SK-MEL-5 (cell line): ENCODE measurements at regions not wholly inside any gene's neighbourhood (a gene's known extent, or its start where the extent isn't known, plus 50 kb on each side); places are given as distances from the start of the nearest gene placed in this dataset.

Source experiments
- DNase-seq: peaks from one replicate; pipeline ENCODE4 v3.0.0-alpha.2; 2016; ENCODE audit warnings: low read depth, low spot score
- in situ Hi-C: cut with HindIII; loops from 2 replicates; pipeline ENCODE4 v1.10.0; 2016; ENCODE audit warnings: low sequenced_read_pairs, high pct_unique_total_duplicates, low pct_unique_long_range_greater_than_20kb

DNA sequence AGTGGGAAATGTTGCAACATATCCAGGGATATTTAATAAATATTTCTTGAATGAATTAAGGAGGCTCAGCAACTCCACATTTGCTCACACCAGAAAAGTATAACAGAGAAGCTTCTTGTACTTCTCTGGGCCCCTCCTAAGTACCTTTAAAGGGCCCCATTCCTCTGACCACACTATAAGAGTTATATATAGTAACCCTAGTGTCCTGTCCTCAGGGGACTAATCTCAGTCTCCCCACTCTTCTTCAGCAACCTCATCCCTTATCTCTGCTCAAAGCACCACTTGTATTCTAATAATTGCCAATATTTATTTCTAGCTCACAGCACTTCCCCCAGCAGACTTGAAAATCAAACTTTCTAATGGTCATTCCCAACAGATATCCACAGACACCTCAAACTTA lies 237.1 kb downstream of the GXYLT1 start:
- in situ Hi-C loops = no loop called here
- DNase-seq = no peak

DNA sequence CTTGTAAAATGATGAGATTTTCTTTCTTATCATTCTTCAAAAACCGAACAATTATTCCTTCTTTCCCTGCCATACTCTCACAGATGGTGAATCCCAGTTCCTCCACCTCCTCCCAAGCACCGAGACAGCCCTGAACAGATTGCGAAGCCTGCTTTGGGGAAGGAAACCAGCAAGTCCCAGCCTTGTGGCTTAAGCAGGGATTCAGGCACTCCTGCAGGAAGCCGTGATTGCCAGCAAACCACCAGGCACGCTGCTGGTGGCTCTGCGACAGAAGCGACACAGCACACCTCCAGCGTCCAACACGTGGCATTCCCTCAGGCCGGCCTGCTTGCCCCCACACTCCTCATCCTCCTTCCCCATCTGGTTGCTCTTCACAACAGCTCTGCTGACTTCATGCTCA lies 237.7 kb downstream of the GXYLT1 start:
- DNase-seq = no peak
- in situ Hi-C loops = no loop called here

DNA sequence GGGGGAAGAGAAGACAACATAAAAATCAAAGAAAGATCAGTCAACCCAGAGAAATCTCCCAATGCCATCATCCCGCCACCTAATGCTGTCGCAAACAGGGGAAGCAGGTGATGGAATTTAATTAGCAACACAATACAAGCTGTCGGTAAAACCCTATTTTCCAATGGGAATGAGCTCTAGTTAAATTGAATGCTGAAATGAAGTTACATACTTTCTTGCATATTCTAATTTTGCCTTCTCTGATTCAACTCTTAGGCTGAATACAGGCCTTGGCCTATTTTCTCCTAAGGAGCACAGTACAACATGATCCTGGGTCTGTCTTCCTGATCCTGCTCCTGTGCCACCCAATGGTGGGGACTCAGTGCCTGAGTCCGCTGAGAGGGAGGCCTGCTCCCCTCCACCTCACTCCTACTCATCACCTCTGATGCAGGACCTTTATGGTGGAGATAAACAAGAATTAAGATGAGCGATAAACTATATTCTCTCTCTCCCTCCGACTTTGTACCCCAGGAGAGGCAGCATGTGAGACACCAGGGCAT lies 238.8 kb downstream of the GXYLT1 start:
- no peak for DNase-seq
- in situ Hi-C loops = no loop called here

DNA sequence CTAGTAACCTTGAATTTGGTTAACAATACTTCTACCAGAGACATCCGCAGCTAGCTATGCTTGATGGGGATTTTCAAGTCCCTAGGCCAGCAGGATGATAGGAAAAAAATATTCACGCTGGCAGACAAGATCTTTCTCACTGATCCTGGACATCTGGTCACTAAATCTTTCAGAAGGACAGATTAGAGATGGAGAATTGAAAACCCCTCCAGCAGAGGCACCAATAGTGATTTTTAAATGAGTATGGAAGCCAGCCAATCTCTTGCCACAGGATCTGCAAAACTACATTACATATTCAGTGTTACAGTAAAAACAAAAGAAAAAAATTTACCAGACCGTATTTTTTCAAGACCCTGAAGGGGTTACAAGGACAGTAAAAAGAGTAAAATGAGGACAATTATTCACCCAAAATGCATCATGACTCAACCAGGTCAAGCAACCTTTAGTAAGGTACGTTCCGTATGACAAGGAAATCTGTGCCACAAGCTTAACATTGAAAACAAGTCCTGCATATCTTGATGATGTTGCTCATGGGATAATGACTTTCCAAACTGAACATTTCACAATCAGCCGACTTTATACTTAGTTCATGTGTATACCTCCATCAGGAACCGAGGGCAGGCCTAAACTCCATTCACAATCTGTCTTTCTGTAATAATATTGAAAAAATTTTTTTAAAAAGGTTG lies 239.5 kb downstream of the GXYLT1 start:
- in situ Hi-C loops = no loop called here
- no peak for DNase-seq

DNA sequence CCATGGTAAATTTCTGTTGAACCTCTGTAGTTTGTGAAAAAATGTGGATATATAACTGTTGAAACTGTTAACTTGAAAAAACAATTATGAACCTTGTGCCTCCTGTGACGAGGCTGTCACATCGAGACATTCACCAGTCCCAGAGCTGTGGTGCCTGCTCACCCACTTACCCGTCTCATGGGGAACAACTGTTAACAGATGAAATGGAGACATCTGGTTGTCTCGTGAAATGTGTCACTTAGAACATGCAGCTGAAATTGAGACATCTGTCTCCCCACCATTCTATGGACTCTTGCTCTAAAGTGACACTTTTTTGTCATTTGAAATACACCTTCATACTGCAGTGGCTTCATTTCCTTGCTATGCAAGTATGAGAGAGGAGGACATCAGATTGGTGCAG lies 240.6 kb downstream of the GXYLT1 start:
- DNase-seq = no peak
- in situ Hi-C loops = no loop called here

DNA sequence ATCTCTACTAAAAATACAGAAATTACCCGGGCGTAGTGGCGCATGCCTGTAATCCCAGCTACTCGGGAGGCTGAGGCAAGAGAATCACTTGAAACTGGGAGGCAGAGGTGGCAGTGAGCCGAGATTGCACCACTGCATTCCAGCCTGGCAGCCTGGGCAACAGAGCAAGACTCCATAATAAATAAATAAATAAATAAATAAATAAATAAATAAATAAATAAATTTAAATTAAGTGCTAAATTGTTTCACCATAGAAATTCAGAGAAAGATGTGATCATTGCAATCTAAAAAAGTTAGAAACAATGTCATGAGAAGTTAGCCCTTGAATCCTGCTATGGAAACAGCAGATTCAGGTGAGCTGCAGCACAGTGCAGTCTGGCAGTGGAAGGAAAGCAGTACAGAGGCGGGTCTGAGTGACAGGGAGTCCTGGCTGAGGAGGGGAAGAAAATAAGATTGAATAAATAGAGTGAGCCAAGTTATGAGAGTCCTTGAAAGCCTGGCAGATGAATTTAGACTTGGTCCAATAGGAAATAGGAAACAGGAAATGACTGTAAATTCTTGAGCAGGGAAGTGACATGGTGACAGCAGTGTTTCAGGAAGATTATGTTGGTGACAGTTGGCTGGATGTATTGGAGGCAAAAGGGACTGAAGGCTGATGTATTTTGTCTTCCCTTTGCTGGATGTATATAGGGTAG lies 241.5 kb downstream of the GXYLT1 start:
- in situ Hi-C loops = no loop called here
- no peak for DNase-seq

DNA sequence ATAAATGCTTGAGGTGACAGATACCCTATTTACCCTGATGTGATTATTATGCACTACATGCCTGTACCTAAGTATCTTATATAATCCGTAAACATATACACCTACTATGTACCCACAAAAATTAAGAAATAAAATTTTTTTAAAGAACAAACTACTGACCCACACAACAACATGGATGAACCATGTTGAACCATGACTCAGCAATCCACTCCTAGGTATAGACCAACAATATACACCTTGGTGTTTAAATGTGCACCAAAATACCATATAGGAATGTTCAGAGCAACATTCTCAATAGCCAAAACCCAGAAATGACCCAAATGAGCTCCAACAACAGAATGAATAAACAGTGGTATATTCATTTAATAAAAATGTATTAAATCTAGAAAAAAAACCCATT lies 245.1 kb downstream of the GXYLT1 start:
- in situ Hi-C loops = no loop called here
- DNase-seq = no peak

DNA sequence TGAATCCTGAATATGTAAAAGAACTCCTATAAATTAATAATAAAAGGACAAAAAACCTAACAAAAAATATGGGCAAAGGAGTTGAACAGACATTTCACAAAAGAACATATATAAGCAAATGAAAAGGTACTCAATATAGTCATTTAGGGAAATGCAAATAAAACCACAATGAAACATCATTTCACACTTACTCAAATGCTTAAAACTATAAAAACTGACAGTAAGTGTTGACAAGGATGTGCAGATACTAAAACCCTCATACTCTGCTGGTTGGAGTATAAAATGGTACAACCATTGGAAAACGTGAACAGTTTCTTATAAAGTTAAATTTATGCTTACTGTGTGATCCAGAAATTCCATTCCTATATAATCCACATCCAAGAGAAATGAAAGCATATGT lies 247.1 kb downstream of the GXYLT1 start:
- no peak for DNase-seq
- in situ Hi-C loops = no loop called here

DNA sequence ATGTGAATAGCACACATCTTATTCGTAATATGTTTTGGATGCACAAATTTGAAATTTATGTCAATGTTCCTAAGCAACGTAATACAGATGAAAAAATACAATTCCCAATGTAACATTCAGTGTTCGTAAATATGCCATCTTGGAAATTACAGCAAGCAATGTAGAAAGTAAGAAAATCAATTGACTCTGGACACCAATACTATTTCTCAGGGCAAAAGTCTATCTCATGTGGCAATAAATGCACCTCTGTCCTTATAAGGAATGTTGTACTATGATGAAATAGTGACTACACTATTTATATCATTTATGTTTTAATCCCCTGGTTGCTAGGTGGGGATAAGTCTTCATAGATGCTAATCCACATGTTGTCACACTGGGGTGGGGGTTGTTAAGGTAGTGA lies 251.2 kb downstream of the GXYLT1 start:
- in situ Hi-C loops = no loop called here

DNA sequence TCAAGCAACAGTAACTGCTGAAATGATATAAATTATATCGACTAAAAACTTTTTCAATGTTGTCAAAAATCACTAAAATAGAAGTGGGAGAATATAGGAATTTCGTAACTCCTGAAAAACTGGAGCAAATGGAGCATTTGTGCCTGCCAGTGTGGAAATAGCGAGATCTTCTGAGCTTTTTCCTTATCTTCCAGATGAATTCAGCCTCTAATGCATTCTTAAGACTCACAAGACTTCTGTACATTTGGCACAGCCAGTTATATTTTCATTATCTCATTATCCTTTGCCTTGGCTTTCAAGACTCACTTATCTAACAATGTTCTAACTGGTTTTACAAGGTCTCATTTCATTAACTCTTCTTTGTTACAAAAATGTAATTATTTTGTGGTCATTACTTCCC lies 252.4 kb downstream of the GXYLT1 start:
- no peak for DNase-seq
- in situ Hi-C loops = no loop called here

More for the DNA sequence above, 251.2 kb downstream of the GXYLT1 start:
- no peak for DNase-seq

DNA sequence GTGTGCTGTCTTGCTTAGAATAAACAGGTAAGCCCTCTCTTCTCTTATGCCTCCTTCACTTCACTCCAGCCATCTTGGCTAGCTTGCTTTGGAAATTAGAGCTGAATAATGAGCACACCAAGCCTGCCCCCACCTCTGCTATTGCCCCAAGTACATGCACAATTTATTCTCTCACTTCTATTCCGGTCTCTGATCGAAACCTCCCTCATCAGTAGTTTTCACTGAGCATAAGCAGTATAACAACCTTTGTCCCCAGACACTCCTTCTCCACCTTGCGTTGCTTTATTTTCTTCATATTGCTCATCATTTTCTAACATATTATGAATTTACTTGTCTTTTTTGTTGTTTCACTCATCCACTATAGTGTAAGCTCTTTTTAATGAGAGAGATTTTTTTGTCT lies 253.4 kb downstream of the GXYLT1 start:
- no peak for DNase-seq
- in situ Hi-C loops = no loop called here

DNA sequence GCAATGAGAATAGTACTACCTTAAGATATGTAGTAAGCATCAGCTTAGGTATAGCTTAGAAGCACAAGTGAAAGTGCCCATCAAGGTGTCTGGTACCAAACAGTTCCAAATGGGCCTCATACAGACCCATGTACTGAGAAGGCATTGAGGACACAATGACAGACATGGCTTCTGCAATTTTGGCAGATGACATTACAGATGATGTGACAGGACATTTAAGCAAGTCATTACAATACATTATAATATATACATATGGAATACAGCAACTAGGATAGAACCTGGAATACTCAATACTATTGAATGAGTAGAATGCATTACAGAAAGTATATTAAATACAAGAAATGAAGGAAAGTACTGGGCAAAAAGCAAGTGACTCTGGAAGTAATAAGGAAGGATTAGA lies 256.4 kb downstream of the GXYLT1 start:
- DNase-seq = no peak
- in situ Hi-C loops = no loop called here

DNA sequence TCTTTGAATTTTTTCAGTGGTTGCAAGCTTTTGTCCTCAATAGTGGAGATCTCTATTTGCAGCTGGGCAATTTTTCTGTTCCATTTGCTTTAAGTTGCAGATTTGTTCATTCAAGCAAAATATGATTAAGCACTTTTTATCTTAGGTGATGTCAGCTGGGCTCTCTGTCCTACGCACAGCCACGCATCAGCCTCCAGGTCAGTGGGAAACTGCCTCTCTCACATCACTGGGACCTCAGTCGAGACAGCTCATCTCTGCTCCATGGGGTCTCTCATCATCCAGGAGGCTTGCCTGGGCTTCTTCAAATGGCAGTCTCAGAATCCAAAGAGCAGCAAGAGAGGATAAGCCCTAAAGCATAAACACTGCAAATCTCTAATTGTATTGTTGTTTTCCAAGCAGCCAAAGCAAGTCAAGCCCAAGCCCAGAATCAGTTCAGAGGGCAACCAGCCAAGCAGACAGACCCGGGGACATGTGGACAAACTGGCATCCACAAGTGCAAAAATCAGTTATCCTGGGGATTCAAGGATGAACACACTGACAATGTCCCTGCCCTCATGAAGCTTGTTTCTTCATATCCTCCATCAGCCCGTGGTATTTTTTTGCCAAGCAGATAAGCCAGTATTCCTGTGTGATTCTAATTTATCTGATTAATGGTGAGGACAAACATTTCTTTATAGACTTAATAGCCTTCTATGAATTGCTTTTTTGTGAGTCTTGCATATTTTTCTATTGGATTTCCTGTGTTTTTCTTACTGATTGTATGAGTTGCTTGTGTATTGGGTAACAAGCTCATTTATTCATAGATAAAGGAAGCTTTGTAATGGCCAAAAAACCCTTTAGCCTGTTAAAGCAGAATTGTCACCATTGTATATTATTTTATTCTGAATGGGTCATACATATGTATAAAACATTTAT lies 262.5 kb downstream of the GXYLT1 start:
- in situ Hi-C loops = no loop called here
- peak; percentile 58 for DNase-seq

DNA sequence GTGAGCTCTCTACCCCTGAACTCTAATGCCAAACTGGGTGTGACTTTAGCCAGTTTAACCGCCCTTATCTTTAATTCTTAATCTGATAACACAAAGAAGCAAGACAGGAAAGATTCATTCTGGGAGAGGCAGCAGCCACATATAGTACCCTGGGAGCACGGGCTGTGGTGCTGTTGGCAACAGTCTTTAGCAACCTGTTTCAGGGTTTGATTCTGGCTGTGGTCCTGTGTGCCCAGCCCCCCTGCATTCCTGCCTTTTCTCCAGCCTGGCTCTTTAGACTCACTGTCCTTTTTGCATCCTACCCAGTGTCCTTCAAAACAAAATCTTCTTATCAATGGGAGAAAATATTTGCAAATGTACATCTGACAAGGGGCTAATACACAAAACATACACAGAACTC lies 275.2 kb downstream of the GXYLT1 start:
- in situ Hi-C loops = no loop called here
- DNase-seq = no peak

DNA sequence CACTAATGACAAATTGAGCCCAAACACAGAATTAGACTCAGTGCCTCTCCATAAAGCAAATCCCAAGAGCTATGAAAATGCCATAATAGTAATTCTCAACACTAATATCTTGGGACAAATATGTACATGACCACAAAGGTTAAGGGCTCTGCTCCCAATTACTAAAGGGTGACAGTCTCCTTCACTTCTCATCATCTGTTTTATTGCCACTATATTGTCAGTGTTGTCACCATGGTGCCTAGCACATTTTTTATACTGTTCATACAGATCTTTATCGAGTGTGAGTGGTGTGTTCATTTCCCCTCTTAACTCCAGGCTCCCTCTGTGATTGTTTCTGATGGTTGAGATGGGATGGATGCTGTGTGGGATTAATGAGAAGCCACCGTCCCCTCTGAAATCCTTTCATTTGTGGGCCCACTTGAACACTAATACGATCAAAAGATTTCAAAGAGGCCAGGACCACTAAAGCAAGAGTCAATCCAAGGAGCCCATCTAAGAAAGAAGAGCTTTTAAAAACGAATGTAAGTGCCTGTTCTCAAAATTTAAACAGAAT lies 277.7 kb downstream of the GXYLT1 start:
- DNase-seq = no peak
- in situ Hi-C loops = no loop called here

DNA sequence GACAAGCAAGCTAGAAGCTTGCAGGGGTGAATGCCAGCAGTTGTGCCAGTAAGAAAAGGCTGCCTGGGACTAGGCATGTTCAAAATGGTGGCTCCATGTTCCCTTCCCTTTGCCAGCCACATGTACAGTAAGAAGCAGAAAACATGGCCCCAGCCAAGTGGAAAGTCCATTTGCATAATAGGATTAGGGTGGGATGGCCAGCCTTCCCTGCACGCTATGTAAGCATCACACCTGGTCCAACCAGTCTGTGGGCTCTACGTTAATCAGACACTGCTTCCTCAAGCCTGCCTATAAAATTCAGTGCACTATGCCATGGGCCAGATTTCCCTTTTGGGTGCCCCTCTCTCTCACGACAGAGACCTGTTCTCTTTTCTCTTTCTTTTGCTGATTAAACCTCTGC lies 288.4 kb downstream of the GXYLT1 start:
- in situ Hi-C loops = no loop called here
- no peak for DNase-seq

DNA sequence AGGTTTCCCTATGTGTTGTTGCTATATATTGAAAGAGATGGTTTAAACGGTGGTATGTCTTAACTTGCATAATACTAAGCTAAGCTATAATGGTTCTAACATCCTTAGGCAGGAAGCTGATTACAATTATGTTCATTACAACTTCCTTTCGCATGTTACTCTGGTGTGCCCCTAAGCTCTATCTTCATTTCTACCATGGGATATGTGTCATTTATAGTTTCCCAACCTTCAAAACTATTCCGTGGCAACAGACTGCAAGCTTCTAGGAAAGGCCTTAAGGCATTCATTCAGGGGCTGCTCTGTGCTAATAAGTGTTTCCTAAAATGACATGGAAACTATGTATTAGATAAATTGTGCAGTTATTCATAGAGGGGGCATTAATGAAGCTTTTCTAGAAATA lies 294.6 kb downstream of the GXYLT1 start:
- in situ Hi-C loops = no loop called here

DNA sequence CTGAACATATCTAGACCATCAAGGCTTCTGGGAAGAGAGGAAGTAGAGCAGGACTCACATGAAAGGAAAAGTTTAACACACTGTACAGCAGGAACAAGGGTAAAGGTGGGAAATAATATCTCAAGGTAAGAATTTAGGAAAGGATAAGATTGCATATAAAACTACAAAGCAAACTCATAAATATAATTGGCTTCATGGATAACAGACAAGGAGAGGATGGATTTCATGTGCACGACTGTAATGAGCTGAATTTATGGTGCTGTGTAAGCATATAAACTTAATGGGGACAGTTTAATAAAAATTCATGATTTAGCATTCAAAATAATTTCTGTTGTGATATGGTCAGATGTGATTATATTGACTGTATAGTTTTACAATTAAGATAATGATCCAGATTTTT lies 298.0 kb downstream of the GXYLT1 start:
- in situ Hi-C loops = no loop called here
- DNase-seq = no peak

More for the DNA sequence above, 294.6 kb downstream of the GXYLT1 start:
- no peak for DNase-seq
